Tibial artery (tissue), 4 donors: ENCODE measurements at regions not wholly inside any gene's neighbourhood (a gene's known extent, or its start where the extent isn't known, plus 50 kb on each side); places are given as distances from the start of the nearest gene placed in this dataset.

ENCODE experiments used
- DNase-seq, 2 donors: peaks; one replicate each; pipeline ENCODE4 v3.0.0-alpha.2; 2019
- H3K27ac ChIP-seq, 2 donors: fragments of 200-600 bp; sonication (generic) in 1 of 2; 1 replicate in 1 of 2; 2 replicates in 1 of 2; pipeline ENCODE4 v1.5.1; 2018 to 2019; ENCODE audit warnings: mild to moderate bottlenecking in 1 of 2
- H3K27me3 ChIP-seq, 2 donors: fragments of 200-600 bp; sonication (generic) in 1 of 2; one replicate each; pipeline versions ENCODE4 v1.5.1 to v1.6.0; 2016 to 2019
- H3K36me3 ChIP-seq, 3 donors: fragments of 200-600 bp; sonication (generic) in 2 of 3; one replicate each; pipeline ENCODE4 v1.5.1; 2016 to 2019; ENCODE audit warnings: mild to moderate bottlenecking in 2 of 3
- H3K4me1 ChIP-seq, 4 donors: fragments of 200-600 bp; sonication (generic) in 2 of 4; 1 replicate in 3 of 4; 2 replicates in 1 of 4; pipeline ENCODE4 v1.5.1; 2016 to 2019
- H3K4me3 ChIP-seq, 2 donors: fragments of 200-600 bp; sonication (generic) in 1 of 2; 1 replicate in 1 of 2; 2 replicates in 1 of 2; pipeline ENCODE4 v1.5.1; 2018 to 2019; ENCODE audit warnings: mild to moderate bottlenecking in 2 of 2
- H3K9me3 ChIP-seq, 3 donors: fragments of 200-600 bp; sonication (generic) in 1 of 3; one replicate each; pipeline ENCODE4 v1.5.1; 2016 to 2019
- intact Hi-C: fragments of 100-400 bp; cut with DNase I; formaldehyde crosslinking; loops from one replicate; pipeline ENCODE4 v1.15.0; 2023; ENCODE audit warnings: low total_unique reads
- TF ChIP-seq, protein P1 (sequence below), 2 experiments: fragments of 200-600 bp in 1 of 2; fragments of 450-650 bp in 1 of 2; IDR thresholded peaks; one replicate each; pipeline ENCODE4 v1.5.1; 2017 to 2019; ENCODE audit warnings: antibody characterized with exemption in 2 of 2, mild to moderate bottlenecking in 1 of 2, moderate library complexity in 1 of 2

- Histone ChIP-seq H3K4me3 (no peak overlapping the region), H3K9me3 (peaks cover 0 to 39% (median 21%) of the 10 kb centered on the region in 3 donors), H3K27me3 (no peaks in the 10 kb centered on the region), H3K4me1 (no peaks in the 10 kb centered on the region), H3K27ac (no peak overlapping the region), H3K36me3 (peaks cover 0 to 6% (median 0%) of the 10 kb centered on the region in 3 donors)
- DNase-seq, result no peak
- TF ChIP-seq, protein P1, sequence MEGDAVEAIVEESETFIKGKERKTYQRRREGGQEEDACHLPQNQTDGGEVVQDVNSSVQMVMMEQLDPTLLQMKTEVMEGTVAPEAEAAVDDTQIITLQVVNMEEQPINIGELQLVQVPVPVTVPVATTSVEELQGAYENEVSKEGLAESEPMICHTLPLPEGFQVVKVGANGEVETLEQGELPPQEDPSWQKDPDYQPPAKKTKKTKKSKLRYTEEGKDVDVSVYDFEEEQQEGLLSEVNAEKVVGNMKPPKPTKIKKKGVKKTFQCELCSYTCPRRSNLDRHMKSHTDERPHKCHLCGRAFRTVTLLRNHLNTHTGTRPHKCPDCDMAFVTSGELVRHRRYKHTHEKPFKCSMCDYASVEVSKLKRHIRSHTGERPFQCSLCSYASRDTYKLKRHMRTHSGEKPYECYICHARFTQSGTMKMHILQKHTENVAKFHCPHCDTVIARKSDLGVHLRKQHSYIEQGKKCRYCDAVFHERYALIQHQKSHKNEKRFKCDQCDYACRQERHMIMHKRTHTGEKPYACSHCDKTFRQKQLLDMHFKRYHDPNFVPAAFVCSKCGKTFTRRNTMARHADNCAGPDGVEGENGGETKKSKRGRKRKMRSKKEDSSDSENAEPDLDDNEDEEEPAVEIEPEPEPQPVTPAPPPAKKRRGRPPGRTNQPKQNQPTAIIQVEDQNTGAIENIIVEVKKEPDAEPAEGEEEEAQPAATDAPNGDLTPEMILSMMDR (IDR thresholded peaks at IDR 0.05), result no peak
- intact Hi-C loops, result no loop called here
Observed at GRCh38 chr4:4962928-4963327, 56.3 kb downstream of the CYTL1 start.
